Left lung (tissue), 4 donors: ENCODE measurements at regions not wholly inside any gene's neighbourhood (a gene's known extent, or its start where the extent isn't known, plus 50 kb on each side); places are given as distances from the start of the nearest gene placed in this dataset.

ENCODE experiments used
- ATAC-seq: fragments of 200-7000 bp; cut with Tn5 transposase; one replicate; pipeline ENCODE4 v1.9.1; 2020; ENCODE audit warnings: moderate library complexity
- DNase-seq, 4 donors: peaks; one replicate each; pipeline ENCODE4 v3.0.0-alpha.2; 2013 to 2020
- H3K27ac ChIP-seq, 2 donors: fragments of 200-600 bp; sonication (generic) in 1 of 2; one replicate each; pipeline versions ENCODE4 v1.5.0 to v1.8.0; 2020 to 2021
- H3K27me3 ChIP-seq, 2 donors: fragments of 200-600 bp; sonication (generic) in 1 of 2; one replicate each; pipeline versions ENCODE4 v1.5.0 to v1.8.0; 2020 to 2021
- H3K36me3 ChIP-seq, 2 donors: fragments of 200-600 bp; sonication (generic) in 1 of 2; one replicate each; pipeline versions ENCODE4 v1.5.0 to v1.8.0; 2020 to 2021
- H3K4me1 ChIP-seq, 2 donors: fragments of 200-600 bp; one replicate each; pipeline ENCODE4 v1.8.0; 2021
- H3K4me3 ChIP-seq, 2 donors: fragments of 200-600 bp; sonication (generic) in 1 of 2; one replicate each; pipeline versions ENCODE4 v1.5.0 to v1.8.0; 2020 to 2021; ENCODE audit warnings: mild to moderate bottlenecking in 1 of 2
- H3K9me3 ChIP-seq, 2 donors: fragments of 200-600 bp; sonication (generic) in 1 of 2; one replicate each; pipeline versions ENCODE4 v1.5.0 to v1.8.0; 2020 to 2021
- CTCF ChIP-seq, 2 donors: fragments of 200-600 bp; sonication (generic) in 1 of 2; IDR thresholded peaks; one replicate each; pipeline versions ENCODE4 v1.5.0 to v1.8.0; 2021; ENCODE audit warnings: antibody characterized with exemption in 2 of 2
- intact Hi-C, 2 donors: fragments of 100-400 bp; cut with DNase I; formaldehyde crosslinking; loops; one replicate each; pipeline versions ENCODE4 v1.11.2 to v1.14.2; 2022
- donor health status: DM: no; HTN: yes; CAD: no.
- donor health status: DM: no; HTN: no; CAD: no.

DNA sequence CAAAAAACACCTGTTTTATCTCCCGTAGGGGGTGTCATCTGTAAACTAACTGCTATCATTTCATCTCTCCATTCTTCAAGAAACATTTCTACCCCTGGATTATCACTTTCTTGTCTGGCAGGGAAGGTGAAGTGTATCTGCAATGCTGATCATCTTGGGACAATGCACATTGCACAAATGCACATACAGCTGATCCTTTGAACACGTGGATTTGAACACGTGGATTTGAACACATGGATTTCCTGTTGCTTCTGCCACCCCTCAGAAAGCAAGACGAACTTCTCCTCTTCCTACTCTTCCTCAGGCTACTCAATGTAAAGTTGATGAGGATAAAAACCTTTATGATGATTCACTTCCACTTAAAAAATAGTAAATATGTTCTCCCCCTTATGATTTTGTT is 147.4 kb upstream of the PRLR start:
- intact Hi-C loops = no loop called here
- no peaks in the 10 kb centered on the region for H3K36me3 ChIP-seq
- H3K9me3 ChIP-seq = no peaks in the 10 kb centered on the region
- H3K4me3 ChIP-seq = no peak overlapping the region
- ATAC-seq = no peak
- no peak for DNase-seq
- H3K4me1 ChIP-seq = no peaks in the 10 kb centered on the region
- no peak overlapping the region for H3K27ac ChIP-seq
- no peak for TF ChIP-seq CTCF (IDR thresholded peaks at IDR 0.05)
- no peaks in the 10 kb centered on the region for H3K27me3 ChIP-seq

- Histone ChIP-seq H3K4me1 (no peaks in the 10 kb centered on the region), H3K4me3 (no peak overlapping the region), H3K9me3 (no peaks in the 10 kb centered on the region), H3K27ac (no peak overlapping the region), H3K27me3 (no peaks in the 10 kb centered on the region), H3K36me3 (no peaks in the 10 kb centered on the region)
- TF ChIP-seq CTCF (IDR thresholded peaks at IDR 0.05) = no peak
- intact Hi-C loops = no loop called here
- no peak for ATAC-seq
- no peak for DNase-seq
These were observed 144.3 kb upstream of the PRLR start for GRCh38 chr5:35374584-35374983.

DNA sequence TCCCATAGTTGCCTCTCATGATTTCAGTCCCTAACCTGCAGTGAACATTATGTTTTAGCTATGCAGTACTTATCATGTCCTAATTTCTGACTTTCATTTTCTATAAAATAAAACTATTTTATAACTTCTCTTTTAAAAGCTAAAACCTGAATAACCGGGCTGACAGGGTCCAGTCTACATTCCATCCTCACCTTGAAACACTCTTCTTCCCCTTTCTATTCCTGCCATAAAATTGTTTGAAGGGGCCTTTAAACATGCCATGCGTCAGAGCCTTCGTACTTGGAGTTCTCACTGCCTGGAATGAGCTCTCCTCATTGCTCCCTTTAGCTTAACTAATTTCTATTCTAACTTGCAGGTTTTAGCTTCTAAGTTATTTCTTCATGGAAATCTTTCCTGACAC is 143.0 kb upstream of the PRLR start:
- Histone ChIP-seq H3K4me3 (no peak overlapping the region), H3K4me1 (no peaks in the 10 kb centered on the region), H3K27me3 (no peaks in the 10 kb centered on the region), H3K36me3 (no peaks in the 10 kb centered on the region), H3K27ac (no peak overlapping the region), H3K9me3 (no peaks in the 10 kb centered on the region)
- intact Hi-C loops = no loop called here
- no peak for TF ChIP-seq CTCF (IDR thresholded peaks at IDR 0.05)
- ATAC-seq = peak; percentile 41
- peak in 1 of 4 donors; percentile 54 for DNase-seq

- Histone ChIP-seq H3K27me3 (no peaks in the 10 kb centered on the region), H3K4me3 (no peak overlapping the region), H3K4me1 (no peaks in the 10 kb centered on the region), H3K27ac (no peak overlapping the region), H3K9me3 (no peaks in the 10 kb centered on the region), H3K36me3 (no peaks in the 10 kb centered on the region)
- DNase-seq (no peak), ATAC-seq (no peak)
- TF ChIP-seq CTCF (IDR thresholded peaks at IDR 0.05) = no peak
- intact Hi-C loops = no loop called here
These were observed 142.2 kb upstream of the PRLR start for GRCh38 chr5:35372482-35372881.

GRCh38 chr5:35371951-35372426 is 141.7 kb upstream of the PRLR start:
- Histone ChIP-seq H3K27me3 (no peaks in the 10 kb centered on the region), H3K4me3 (no peak overlapping the region), H3K9me3 (no peaks in the 10 kb centered on the region), H3K4me1 (no peaks in the 10 kb centered on the region), H3K36me3 (no peaks in the 10 kb centered on the region), H3K27ac (no peak overlapping the region)
- TF ChIP-seq CTCF (IDR thresholded peaks at IDR 0.05) = no peak
- peak in 1 of 4 donors; percentile 5 for DNase-seq
- ATAC-seq = peak; percentile 55
- intact Hi-C loops = no loop called here
